K562 (cell line): ENCODE measurements at regions not wholly inside any gene's neighbourhood (a gene's known extent, or its start where the extent isn't known, plus 50 kb on each side); places are given as distances from the start of the nearest gene placed in this dataset.

Experiments used
- ATAC-seq: fragments of 200-7000 bp; cut with Tn5 transposase; 3 replicates; pipeline ENCODE4 v1.9.1; 2020; ENCODE audit warnings: moderate library complexity
- BruUV-seq: library from RNA; stranded (reverse); fragments of 400-500 nt; replicated peaks from 2 replicates; lab custom pipeline; 2021; lab: Mats Ljungman, UMichigan
- CTCF ChIA-PET: fragments of 300-600 bp; formaldehyde crosslinking; extraction: SDS; loops from one replicate; lab custom pipeline; 2021; ENCODE audit warnings: low intra/inter-chr PET ratio; lab: Yijun Ruan, JAX
- POLR2A ChIA-PET: fragments of 300-600, 350-650 bp; sonication (Branson Sonifier 250); formaldehyde crosslinking; extraction: SDS; loops from one replicate; lab custom pipeline; 2021; ENCODE audit warnings: antibody characterized with exemption, inconsistent platforms; lab: Yijun Ruan, JAX
- DNase-seq, 4 experiments: peaks; one replicate each; pipeline versions ENCODE4 v3.0.0 to v3.0.0-alpha.2; 2011 to 2018; ENCODE audit warnings: low spot score in 3 of 4, mixed read lengths in 3 of 4; ENCODE audit errors: extremely low read depth in 1 of 4
- FAIRE-seq: peaks from 2 replicates; lab custom pipeline; 2011; peaks lifted over from hg19 to GRCh38; lab: Jason Lieb, UNC
- H2AFZ ChIP-seq: 2 replicates; pipeline ENCODE4 v1.6.0; 2011; ENCODE audit warnings: low read depth, low read length, control low read depth, inconsistent platforms
- H3K27ac ChIP-seq: fragments of 200-600 bp; 3 replicates; pipeline ENCODE4 v1.8.0; 2011; ENCODE audit warnings: low read depth, mild to moderate bottlenecking, control low read depth, inconsistent platforms, low read length, moderate library complexity, mixed read lengths; ENCODE audit errors: extremely low read depth
- H3K27me3 ChIP-seq, 2 experiments: fragments of 300-600 bp in 1 of 2; 2 replicates in 1 of 2; 3 replicates in 1 of 2; pipeline versions ENCODE4 v1.6.0 to v1.8.0; 2011; ENCODE audit warnings: inconsistent platforms in 2 of 2, low read length in 2 of 2, mild to moderate bottlenecking in 1 of 2, mixed read lengths in 1 of 2, moderate library complexity in 1 of 2; ENCODE audit not compliant: control insufficient read depth in 2 of 2, insufficient read depth in 2 of 2
- H3K36me3 ChIP-seq: fragments of 300-600 bp; 3 replicates; pipeline ENCODE4 v1.8.0; 2011; ENCODE audit warnings: mild to moderate bottlenecking, low read length, inconsistent platforms; ENCODE audit not compliant: control insufficient read depth, insufficient read depth
- H3K4me1 ChIP-seq, 2 experiments: fragments of 200-600 bp in 1 of 2; replicated peaks in 1 of 2; 2 replicates in 1 of 2; 3 replicates in 1 of 2; pipeline versions ENCODE4 v1.5.1 to v1.8.0; 2011; ENCODE audit warnings: inconsistent platforms in 2 of 2, low read length in 2 of 2, mild to moderate bottlenecking in 1 of 2, mixed read lengths in 1 of 2, moderate library complexity in 1 of 2; ENCODE audit not compliant: control insufficient read depth in 2 of 2, insufficient read depth in 2 of 2
- H3K4me2 ChIP-seq: 2 replicates; pipeline ENCODE4 v1.6.1; 2011; ENCODE audit warnings: low read length, control low read depth, inconsistent platforms, mixed read lengths; ENCODE audit not compliant: insufficient read depth
- H3K4me3 ChIP-seq: fragments of 200-600 bp; sonication (generic), shearing (Covaris generic); 2 replicates; pipeline ENCODE4 v1.5.1; 2016; ENCODE audit warnings: control low read depth, inconsistent platforms
- H3K79me2 ChIP-seq: fragments of 200-600 bp; 3 replicates; pipeline ENCODE4 v1.8.0; 2011; ENCODE audit warnings: low read length, inconsistent platforms; ENCODE audit not compliant: control insufficient read depth, insufficient read depth
- H3K9ac ChIP-seq, 2 experiments: 2 replicates each; pipeline versions ENCODE4 v1.6.0 to v1.6.1; 2011; ENCODE audit warnings: low read depth in 2 of 2, low read length in 2 of 2, control low read depth in 1 of 2, inconsistent platforms in 1 of 2, mild to moderate bottlenecking in 1 of 2, mixed read lengths in 1 of 2; ENCODE audit not compliant: insufficient read depth in 1 of 2
- H3K9me1 ChIP-seq: one replicate; pipeline ENCODE4 v1.6.0; 2011; ENCODE audit warnings: inconsistent platforms, mild to moderate bottlenecking, low read length, moderate library complexity; ENCODE audit not compliant: control insufficient read depth, insufficient read depth
- H3K9me3 ChIP-seq: replicated peaks from 2 replicates; pipeline ENCODE4 v1.5.1; 2011; ENCODE audit warnings: low read depth, low read length, inconsistent platforms; ENCODE audit not compliant: control insufficient read depth, insufficient read depth
- H4K20me1 ChIP-seq: replicated peaks from 2 replicates; pipeline ENCODE4 v1.6.1; 2011; ENCODE audit warnings: low read length, inconsistent platforms, mixed read lengths; ENCODE audit not compliant: control insufficient read depth, insufficient read depth
- DDX20 ChIP-seq: fragments of 450-650 bp; IDR thresholded peaks from 2 replicates; pipeline ENCODE4 v1.6.1; 2016; ENCODE audit warnings: missing genetic modification characterization, low read depth, mild to moderate bottlenecking, missing compliant biosample characterization, moderate library complexity
- DMBX1 ChIP-seq: fragments of 250-450 bp; sonication (Bioruptor Pico); IDR thresholded peaks from 2 replicates; pipeline ENCODE4 v1.8.0; 2022; ENCODE audit warnings: inconsistent platforms, mild to moderate bottlenecking, moderate library complexity, borderline replicate concordance
- DNMT1 ChIP-seq: fragments of 450-650 bp; IDR thresholded peaks from 2 replicates; pipeline ENCODE4 v1.6.1; 2016; ENCODE audit warnings: antibody characterized with exemption, mild to moderate bottlenecking
- MAFG ChIP-seq: fragments of 450-650 bp; conservative IDR thresholded peaks from 2 replicates; pipeline ENCODE4 v1.6.1; 2016; ENCODE audit warnings: missing genetic modification characterization, missing compliant biosample characterization
- MAX ChIP-seq: sonication (generic); formaldehyde crosslinking; IDR thresholded peaks from 2 replicates; pipeline ENCODE4 v1.9.0; 2022; ENCODE audit warnings: mild to moderate bottlenecking, missing genetic modification reagents
- PPARD ChIP-seq: fragments of 250-450 bp; sonication (Bioruptor Pico); IDR thresholded peaks from 2 replicates; pipeline ENCODE4 v1.8.0; 2022; ENCODE audit warnings: inconsistent platforms, mild to moderate bottlenecking, moderate library complexity
- RBM39 ChIP-seq: fragments of 200-400 bp; formaldehyde crosslinking; optimal IDR thresholded peaks from 2 replicates; pipeline ENCODE3; 2018; ENCODE audit warnings: low read depth, low read length
- RREB1 ChIP-seq: fragments of 250-450 bp; sonication (Bioruptor Pico); IDR thresholded peaks from 2 replicates; pipeline ENCODE4 v1.4.0; 2020
- SREBF2 ChIP-seq: sonication (generic); formaldehyde crosslinking; IDR thresholded peaks from 2 replicates; pipeline ENCODE4 v1.4.0; 2020; ENCODE audit warnings: mild to moderate bottlenecking, missing genetic modification reagents
- TBL1XR1 ChIP-seq, 2 experiments: IDR thresholded peaks; 2 replicates each; pipeline ENCODE4 v1.6.1; 2012; ENCODE audit warnings: improper control_type of control experiment in 2 of 2, low read length in 2 of 2, mild to moderate bottlenecking in 1 of 2
- TCF7 ChIP-seq: sonication (generic); IDR thresholded peaks from 2 replicates; pipeline ENCODE4 v1.6.1; 2016; ENCODE audit warnings: antibody characterized with exemption, borderline replicate concordance
- ZBTB8A ChIP-seq: fragments of 450-650 bp; IDR thresholded peaks from 2 replicates; pipeline ENCODE4 v1.6.1; 2018; ENCODE audit warnings: mild to moderate bottlenecking, moderate library complexity; ENCODE audit not compliant: partially characterized antibody
- ZFP91 ChIP-seq: sonication (generic); formaldehyde crosslinking; IDR thresholded peaks from 2 replicates; pipeline ENCODE4 v1.8.0; 2022; ENCODE audit warnings: mild to moderate bottlenecking, missing genetic modification reagents
- ZSCAN32 ChIP-seq: fragments of 450-650 bp; formaldehyde crosslinking; IDR thresholded peaks from 2 replicates; pipeline ENCODE4 v1.4.0; 2020; ENCODE audit warnings: mild to moderate bottlenecking, moderate library complexity
- WGBS: fragments of 100-300 bp; shearing (Covaris generic); methylation state at CpG from one replicate; pipeline ENCODE4 v1.1.6; 2016; ENCODE audit warnings: low coverage, mixed read lengths; ENCODE audit not compliant: insufficient coverage; ENCODE audit errors: missing lambda C conversion rate; 5-methylcytosine and 5-hydroxymethylcytosine counted together
- in situ Hi-C: fragments of 300-500 bp; cut with MboI; formaldehyde crosslinking; loops from 4 replicates; pipeline ENCODE4 v1.15.0; 2018; ENCODE audit warnings: inconsistent platforms, mixed read lengths
- intact Hi-C: fragments of 100-400 bp; cut with micrococcal nuclease; formaldehyde crosslinking; loops from 2 replicates; pipeline ENCODE4 v1.14.2; 2022
- TF ChIP-seq, protein P1 (sequence below): fragments of 250-450 bp; sonication (Bioruptor Pico); IDR thresholded peaks from 2 replicates; pipeline ENCODE4 v1.8.0; 2021; ENCODE audit warnings: moderate library complexity, mild to moderate bottlenecking, inconsistent platforms

- ATAC-seq = no peak
- no peak overlapping the region for H3K4me3 ChIP-seq
- DNase-seq = no peak
- BruUV-seq = no TSS peak
- H3K9me3 ChIP-seq = no peaks in the 10 kb centered on the region
- POLR2A ChIA-PET = no interaction called here
- CTCF ChIA-PET = no interaction called here
- H2AFZ ChIP-seq = no peak overlapping the region
- H3K36me3 ChIP-seq = no peaks in the 10 kb centered on the region
- H3K4me2 ChIP-seq = no peak overlapping the region
- no peak overlapping the region for H3K27ac ChIP-seq
- no peak for FAIRE-seq
- no peaks in the 10 kb centered on the region for H3K79me2 ChIP-seq
- H4K20me1 ChIP-seq = no peaks in the 10 kb centered on the region
- H3K9me1 ChIP-seq = no peaks in the 10 kb centered on the region
- intact Hi-C loops (no loop called here), in situ Hi-C loops (no loop called here)
- H3K4me1 ChIP-seq = no peaks in the 10 kb centered on the region
- peaks cover 0 to 3% of the 10 kb centered on the region in 2 experiments; a peak in 2 of 5 replicates for H3K27me3 ChIP-seq
- 0% methylated on average over 2 of the region's 2 CpGs for WGBS
- no peak overlapping the region for H3K9ac ChIP-seq
- TF ChIP-seq TBL1XR1 (IDR thresholded peaks at IDR 0.05; ENCODE audit: low read length in 2 of 2) (no peak), DDX20 (tag) (no peak), DMBX1 (CRISPR knock-in tag) (no peak), PPARD (CRISPR knock-in tag) (no peak), RREB1 (no peak), MAX (CRISPR knock-in tag) (no peak), MAFG (tag) (no peak), SREBF2 (CRISPR knock-in tag) (no peak), TCF7 (no peak), ZBTB8A (no peak), RBM39 (no peak), DNMT1 (no peak), ZFP91 (CRISPR knock-in tag) (no peak), ZSCAN32 (CRISPR knock-in tag) (no peak)
- TF ChIP-seq, protein P1, sequence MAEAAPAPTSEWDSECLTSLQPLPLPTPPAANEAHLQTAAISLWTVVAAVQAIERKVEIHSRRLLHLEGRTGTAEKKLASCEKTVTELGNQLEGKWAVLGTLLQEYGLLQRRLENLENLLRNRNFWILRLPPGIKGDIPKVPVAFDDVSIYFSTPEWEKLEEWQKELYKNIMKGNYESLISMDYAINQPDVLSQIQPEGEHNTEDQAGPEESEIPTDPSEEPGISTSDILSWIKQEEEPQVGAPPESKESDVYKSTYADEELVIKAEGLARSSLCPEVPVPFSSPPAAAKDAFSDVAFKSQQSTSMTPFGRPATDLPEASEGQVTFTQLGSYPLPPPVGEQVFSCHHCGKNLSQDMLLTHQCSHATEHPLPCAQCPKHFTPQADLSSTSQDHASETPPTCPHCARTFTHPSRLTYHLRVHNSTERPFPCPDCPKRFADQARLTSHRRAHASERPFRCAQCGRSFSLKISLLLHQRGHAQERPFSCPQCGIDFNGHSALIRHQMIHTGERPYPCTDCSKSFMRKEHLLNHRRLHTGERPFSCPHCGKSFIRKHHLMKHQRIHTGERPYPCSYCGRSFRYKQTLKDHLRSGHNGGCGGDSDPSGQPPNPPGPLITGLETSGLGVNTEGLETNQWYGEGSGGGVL = no peak
Measured at GRCh38 chr15:59830098-59830497, 141.0 kb upstream of the BNIP2 start.
